ENCODE measurements at regions not wholly inside any gene's neighbourhood (a gene's known extent, or its start where the extent isn't known, plus 50 kb on each side); places are given as distances from the start of the nearest gene placed in this dataset.

DNA sequence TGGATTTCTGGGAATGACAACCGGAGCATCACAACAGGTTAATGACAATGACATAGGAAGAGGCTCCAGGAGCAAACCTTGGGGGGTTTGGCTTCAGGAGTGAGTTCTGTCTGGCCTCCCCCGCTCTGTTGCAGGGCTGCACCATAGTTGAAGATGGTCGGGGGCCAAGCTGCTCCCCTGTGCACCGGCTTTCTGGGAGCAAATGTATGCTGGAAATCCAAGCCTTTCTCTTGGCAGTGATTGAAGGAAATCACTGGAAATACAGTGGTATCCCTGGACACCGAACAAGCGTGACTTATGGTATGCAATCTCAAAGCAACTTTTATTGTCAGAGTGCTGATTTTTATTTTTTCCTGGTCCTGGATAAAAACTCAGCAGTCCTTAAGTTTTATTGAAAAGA lies 251.9 kb upstream of the ZNF32 start:
- no peak overlapping the region for H3K4me3 Mint-ChIP-seq
- no peak overlapping the region for H3K27ac Mint-ChIP-seq
- peaks cover 4% of the 10 kb centered on the region for H3K27me3 Mint-ChIP-seq
- H3K9me3 Mint-ChIP-seq: no peaks in the 10 kb centered on the region
- no peaks in the 10 kb centered on the region for H3K36me3 Mint-ChIP-seq (ENCODE audit: low read depth)
- no peaks in the 10 kb centered on the region for H3K4me1 Mint-ChIP-seq
- no peak for ATAC-seq (replicated peaks)

DNA sequence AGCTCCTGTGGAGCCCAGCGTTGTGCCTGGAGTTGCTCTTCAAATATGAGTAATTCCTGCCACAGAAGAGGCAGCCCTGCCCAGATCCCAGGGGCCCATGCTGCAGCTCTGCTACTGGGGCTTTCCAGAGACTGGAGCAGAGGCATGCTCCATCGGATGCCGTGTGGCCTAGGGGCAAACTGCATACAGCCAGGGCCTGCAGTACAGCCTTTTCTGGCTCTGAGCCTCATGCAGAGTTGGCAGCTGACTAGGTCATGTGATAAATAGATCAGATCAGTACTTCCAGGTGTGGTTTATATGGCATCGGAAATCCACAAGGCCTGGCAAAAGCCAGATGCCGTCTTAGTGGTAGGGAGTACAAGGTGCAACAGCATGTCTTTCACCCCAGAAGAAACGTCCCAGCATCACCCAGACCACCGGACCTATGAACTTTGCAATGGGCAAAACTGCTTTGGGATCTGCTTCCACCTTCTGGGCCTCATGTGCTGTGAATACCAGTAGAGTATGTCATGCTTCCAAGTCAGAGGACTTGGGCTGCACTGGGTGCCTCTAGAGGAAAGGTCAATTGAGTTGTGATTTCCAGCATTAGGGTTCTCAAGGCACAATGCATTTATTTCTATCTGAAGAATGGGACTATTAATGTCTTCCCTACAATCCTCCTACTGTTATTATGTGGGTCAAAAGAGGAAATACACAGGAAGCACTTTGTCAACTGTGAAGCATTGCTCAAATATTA lies 250.7 kb upstream of the ZNF32 start:
- H3K4me1 Mint-ChIP-seq: no peaks in the 10 kb centered on the region

DNA sequence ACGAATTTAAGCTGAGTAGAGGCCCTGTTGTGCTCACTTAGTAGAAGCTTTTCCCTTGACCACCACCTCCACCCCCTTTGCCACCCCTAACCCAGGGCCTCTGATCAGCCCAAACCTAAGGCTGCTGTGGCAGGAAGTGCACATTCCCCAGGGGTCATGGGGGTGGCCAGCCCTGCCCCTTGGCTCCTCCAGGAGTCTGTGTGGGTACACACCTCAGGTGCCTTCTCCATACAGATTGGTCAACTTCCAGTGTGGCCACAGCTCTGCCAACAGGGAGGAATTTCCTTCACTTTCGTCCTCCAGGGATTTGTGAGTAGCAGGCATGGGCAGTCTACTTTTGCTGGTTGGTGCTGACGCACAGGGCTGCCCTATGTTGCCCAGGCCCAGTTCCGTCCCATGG lies 249.9 kb upstream of the ZNF32 start:
- no peak overlapping the region for H3K27ac Mint-ChIP-seq

More for the DNA sequence above, 250.7 kb upstream of the ZNF32 start:
- H3K36me3 Mint-ChIP-seq (ENCODE audit: low read depth): no peaks in the 10 kb centered on the region
- H3K9me3 Mint-ChIP-seq: no peaks in the 10 kb centered on the region
- H3K27me3 Mint-ChIP-seq: peaks cover 7% of the 10 kb centered on the region
- H3K27ac Mint-ChIP-seq: no peak overlapping the region
- no peak overlapping the region for H3K4me3 Mint-ChIP-seq
- no peak for ATAC-seq (replicated peaks)

DNA sequence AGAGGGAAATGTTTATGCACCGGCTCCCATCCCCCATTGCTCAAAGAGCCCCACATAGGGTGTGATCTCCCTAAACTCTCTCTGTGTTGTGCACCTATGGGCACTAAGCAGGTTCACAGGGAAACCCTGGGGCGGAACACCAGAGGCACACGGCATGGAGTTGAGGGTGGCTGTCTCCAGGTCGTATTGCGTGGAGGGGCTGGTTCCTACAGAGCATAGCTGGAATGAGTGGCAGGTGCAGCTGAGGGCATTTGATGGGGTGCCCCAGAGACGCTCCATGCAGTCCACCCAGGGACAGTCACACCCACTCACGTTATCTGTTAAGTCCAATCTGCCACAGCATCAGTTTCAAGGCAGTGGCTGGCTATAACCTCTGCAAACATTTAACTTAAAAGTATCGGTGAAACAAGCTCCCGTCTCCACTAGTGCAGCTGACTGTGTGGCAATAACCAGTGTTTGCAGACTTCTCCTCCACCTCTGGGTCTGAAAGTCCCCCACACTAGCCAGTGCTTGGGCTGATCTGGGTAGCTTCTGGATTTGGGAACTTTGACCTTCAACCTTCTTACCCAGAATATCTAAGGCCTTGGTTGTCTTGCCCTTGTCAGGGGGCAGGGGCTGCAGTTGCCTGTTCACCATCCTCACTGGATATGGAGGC lies 249.2 kb upstream of the ZNF32 start:
- peaks cover 9% of the 10 kb centered on the region for H3K27me3 Mint-ChIP-seq
- no peak overlapping the region for H3K4me3 Mint-ChIP-seq
- no peaks in the 10 kb centered on the region for H3K36me3 Mint-ChIP-seq (ENCODE audit: low read depth)
- no peak for ATAC-seq (replicated peaks)
- no peak overlapping the region for H3K27ac Mint-ChIP-seq
- no peaks in the 10 kb centered on the region for H3K4me1 Mint-ChIP-seq
- no peaks in the 10 kb centered on the region for H3K9me3 Mint-ChIP-seq

More for the DNA sequence above, 249.9 kb upstream of the ZNF32 start:
- Mint-ChIP-seq H3K9me3 (no peaks in the 10 kb centered on the region), H3K4me3 (no peak overlapping the region), H3K27me3 (peaks cover 9% of the 10 kb centered on the region), H3K36me3 (ENCODE audit: low read depth) (no peaks in the 10 kb centered on the region), H3K4me1 (no peaks in the 10 kb centered on the region)
- ATAC-seq (replicated peaks): no peak

DNA sequence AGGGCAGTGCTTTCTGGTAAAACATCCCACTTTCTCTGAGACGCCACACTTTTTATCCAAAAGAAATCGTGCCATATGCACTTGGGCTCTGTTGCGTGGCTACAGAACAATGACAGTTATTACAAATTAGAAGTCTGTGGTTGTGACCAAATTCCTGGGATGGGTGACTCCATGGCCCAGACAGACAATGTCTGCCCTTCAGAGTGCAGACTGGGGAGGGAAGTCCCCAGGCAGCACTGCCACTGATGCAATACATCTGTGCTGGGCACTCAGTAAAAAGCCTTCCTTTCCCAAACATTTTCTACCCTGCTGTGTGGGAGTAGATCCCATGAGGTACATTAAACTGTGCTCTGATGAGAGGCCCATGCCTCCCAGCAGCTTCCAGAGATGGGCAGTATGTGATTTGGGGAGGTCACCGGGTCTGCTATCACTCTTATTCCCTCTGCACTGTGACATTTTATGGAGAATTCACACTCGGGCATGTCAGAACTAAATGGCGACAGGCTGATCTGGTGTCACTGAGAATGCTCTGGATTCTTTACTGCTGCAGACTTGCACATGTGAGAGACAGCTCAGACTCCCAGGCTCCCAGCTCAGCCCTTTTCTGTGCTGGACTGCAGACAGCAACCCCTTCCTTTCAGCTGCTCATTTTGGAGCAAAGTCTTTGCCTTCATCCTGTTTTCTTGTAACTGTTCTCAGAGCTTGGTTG lies 243.5 kb upstream of the ZNF32 start:
- H3K27ac Mint-ChIP-seq: no peak overlapping the region
- H3K36me3 Mint-ChIP-seq (ENCODE audit: low read depth): no peaks in the 10 kb centered on the region
- H3K27me3 Mint-ChIP-seq: peaks cover 14% of the 10 kb centered on the region

DNA sequence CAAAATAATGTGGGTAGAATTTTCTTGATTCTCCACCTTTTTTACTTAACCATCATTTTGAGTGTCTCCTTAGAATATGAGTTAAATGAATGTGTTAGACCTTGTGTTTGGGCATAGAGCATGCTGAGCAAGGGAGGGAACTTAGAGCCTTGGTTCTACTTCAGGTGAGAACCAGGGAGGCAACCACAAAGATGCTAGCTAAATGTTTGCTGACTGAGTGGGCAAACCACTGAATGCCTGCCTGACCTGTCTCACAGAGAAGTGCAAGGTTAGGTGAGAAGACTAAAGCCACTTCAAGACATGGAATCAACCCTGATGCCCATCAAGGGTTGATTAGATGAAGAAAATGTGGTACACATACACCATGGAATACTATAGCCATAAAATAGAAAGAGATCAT lies 242.6 kb upstream of the ZNF32 start:
- ATAC-seq (replicated peaks): no peak
- H3K4me1 Mint-ChIP-seq: no peaks in the 10 kb centered on the region
- no peak overlapping the region for H3K4me3 Mint-ChIP-seq
- no peaks in the 10 kb centered on the region for H3K9me3 Mint-ChIP-seq
- no peak overlapping the region for H3K27ac Mint-ChIP-seq
- H3K27me3 Mint-ChIP-seq: peaks cover 10% of the 10 kb centered on the region
- no peaks in the 10 kb centered on the region for H3K36me3 Mint-ChIP-seq (ENCODE audit: low read depth)

More for the DNA sequence above, 243.5 kb upstream of the ZNF32 start:
- no peak overlapping the region for H3K4me3 Mint-ChIP-seq
- no peak for ATAC-seq (replicated peaks)
- H3K4me1 Mint-ChIP-seq: no peaks in the 10 kb centered on the region
- no peaks in the 10 kb centered on the region for H3K9me3 Mint-ChIP-seq

DNA sequence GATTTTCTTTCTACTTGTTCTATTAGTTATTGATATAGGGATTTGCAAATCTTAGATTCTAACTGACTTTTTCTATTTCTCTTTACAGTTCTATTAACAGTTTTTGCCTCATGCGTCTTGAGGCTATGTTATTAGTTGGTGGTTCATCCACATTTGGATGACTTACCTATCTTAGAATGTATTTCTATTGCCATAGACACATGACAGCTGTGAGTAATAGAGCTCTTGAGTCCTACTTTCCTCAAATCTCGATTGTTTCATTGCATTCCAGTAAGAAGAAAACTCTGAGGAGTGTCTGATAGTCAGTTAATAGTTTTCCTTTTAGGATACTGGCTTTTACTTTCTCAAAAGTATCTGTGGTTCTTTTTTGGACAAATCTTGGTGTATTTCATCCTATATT lies 241.4 kb upstream of the ZNF32 start:
- Mint-ChIP-seq H3K4me1 (no peaks in the 10 kb centered on the region), H3K9me3 (no peaks in the 10 kb centered on the region), H3K4me3 (no peak overlapping the region)

DNA sequence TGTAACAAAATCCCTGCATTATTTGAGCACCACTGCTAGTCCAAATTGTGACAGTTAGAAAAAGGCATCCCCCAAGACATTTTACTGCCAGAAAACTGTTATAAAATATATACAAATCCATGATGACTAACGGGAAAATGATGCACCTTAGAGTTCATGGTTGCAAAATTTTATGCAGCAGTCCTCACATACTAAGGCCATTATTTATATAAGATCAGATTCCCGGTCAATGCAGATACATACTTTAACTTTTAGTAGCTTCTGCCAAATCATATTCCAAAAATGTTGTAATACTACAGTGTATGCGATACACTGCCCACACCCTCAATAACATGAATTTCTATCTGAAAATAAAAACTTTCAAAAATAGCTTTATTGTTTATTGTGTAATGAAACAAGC lies 239.9 kb upstream of the ZNF32 start:
- Mint-ChIP-seq H3K9me3 (no peaks in the 10 kb centered on the region), H3K27me3 (peaks cover 5% of the 10 kb centered on the region), H3K27ac (no peak overlapping the region), H3K4me3 (no peak overlapping the region), H3K4me1 (no peaks in the 10 kb centered on the region), H3K36me3 (ENCODE audit: low read depth) (no peaks in the 10 kb centered on the region)
- no peak for ATAC-seq (replicated peaks)

More for the DNA sequence above, 241.4 kb upstream of the ZNF32 start:
- H3K27me3 Mint-ChIP-seq: peaks cover 10% of the 10 kb centered on the region
- no peak overlapping the region for H3K27ac Mint-ChIP-seq
- no peak for ATAC-seq (replicated peaks)
- no peaks in the 10 kb centered on the region for H3K36me3 Mint-ChIP-seq (ENCODE audit: low read depth)

DNA sequence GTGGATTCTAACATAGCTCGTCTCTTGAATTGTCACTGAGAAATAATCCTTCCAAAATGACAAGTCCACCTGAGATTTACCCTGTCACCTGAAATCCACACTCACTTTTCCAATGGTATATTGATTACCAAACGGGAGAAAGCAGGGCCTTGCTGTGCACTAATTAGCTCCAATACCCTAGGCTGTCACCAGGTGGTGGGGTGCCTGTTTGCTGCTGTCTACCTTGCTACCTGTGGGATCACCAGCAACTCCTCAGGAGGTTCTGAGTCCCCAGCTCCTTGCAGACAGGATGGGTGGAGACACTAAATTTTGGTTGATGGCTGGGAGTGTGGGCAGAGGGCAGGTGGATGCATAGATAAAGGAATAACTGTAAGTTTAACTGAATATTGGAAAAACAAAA lies 237.2 kb upstream of the ZNF32 start:
- no peak for ATAC-seq (replicated peaks)
- H3K4me3 Mint-ChIP-seq: no peak overlapping the region
- H3K27me3 Mint-ChIP-seq: peaks cover 4% of the 10 kb centered on the region
- no peaks in the 10 kb centered on the region for H3K36me3 Mint-ChIP-seq (ENCODE audit: low read depth)
- no peaks in the 10 kb centered on the region for H3K4me1 Mint-ChIP-seq
- no peaks in the 10 kb centered on the region for H3K9me3 Mint-ChIP-seq
- no peak overlapping the region for H3K27ac Mint-ChIP-seq

DNA sequence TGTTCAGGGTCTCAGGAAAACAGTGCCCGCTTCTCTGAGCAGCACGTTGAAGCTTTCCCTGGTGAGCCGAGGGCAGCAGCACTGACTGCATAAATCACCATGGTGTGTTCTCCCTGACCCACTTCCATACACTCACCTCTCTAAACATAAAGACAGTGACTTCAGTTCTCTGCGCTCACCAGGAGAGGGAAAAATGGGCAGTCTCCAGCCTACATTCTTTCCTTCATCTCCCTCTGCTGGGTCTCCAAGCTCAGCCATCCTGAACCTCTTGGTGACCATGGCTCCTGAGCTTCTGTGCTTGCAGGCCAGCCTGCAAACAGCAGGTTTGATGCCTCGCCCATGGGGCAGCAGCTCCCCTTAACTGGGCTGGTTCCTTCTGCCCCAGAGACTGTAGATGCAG lies 236.6 kb upstream of the ZNF32 start:
- H3K9me3 Mint-ChIP-seq: no peaks in the 10 kb centered on the region
- H3K27ac Mint-ChIP-seq: no peak overlapping the region

DNA sequence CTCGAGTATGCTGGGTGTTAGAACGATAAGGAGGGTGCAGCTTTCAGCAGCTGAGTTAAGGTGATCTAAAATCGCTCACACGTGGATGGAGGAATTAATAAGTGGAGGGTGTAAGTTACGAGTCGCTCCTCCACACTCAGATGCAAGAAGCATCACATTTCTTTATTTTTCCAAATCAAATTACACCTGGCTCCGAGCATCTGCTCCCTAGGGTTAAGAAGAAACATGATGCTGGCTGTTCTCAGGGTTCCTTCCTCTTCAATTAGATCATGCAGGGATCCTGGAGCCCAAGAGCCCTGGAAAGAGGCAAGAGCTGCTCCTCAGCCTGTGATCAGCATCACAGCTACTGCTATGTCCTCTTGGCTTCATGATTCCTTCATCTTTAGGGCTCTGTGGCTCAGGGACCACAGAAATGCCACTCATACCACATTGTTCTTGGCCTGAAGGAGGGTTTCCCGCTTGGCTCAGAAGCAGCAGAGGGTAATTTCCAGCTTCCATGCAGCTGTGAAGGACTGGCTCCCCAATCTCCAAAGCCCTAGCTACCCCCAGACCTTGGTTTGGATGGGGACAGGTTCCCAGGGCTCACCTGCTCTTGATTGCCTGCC lies 235.9 kb upstream of the ZNF32 start:
- Mint-ChIP-seq H3K36me3 (ENCODE audit: low read depth) (no peaks in the 10 kb centered on the region), H3K4me1 (no peaks in the 10 kb centered on the region), H3K9me3 (no peaks in the 10 kb centered on the region), H3K27ac (no peak overlapping the region), H3K27me3 (no peaks in the 10 kb centered on the region), H3K4me3 (no peak overlapping the region)
- ATAC-seq (replicated peaks): no peak

More for the DNA sequence above, 236.6 kb upstream of the ZNF32 start:
- no peaks in the 10 kb centered on the region for H3K4me1 Mint-ChIP-seq
- H3K4me3 Mint-ChIP-seq: no peak overlapping the region
- ATAC-seq (replicated peaks): no peak
- H3K27me3 Mint-ChIP-seq: no peaks in the 10 kb centered on the region
- no peaks in the 10 kb centered on the region for H3K36me3 Mint-ChIP-seq (ENCODE audit: low read depth)

DNA sequence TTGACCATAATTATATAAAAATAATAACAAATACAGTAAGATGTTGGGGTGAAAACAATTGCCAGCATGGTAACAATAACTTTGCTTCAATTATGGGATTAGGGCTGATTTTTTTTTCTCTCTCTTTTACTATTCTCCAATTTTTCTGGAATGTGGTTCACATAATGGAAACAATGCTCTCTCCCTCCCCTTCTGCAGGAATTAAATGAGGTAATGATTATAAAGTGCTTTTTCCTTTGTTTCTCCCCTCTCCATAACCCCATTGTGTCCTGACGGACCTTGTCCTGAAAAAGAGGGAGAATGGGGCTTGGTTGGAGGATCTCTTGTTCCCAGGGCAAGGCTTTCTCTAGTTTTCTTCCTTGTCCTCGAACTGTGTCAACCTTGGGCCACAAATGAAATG lies 234.0 kb upstream of the ZNF32 start:
- no peak overlapping the region for H3K4me3 Mint-ChIP-seq
- no peak overlapping the region for H3K27ac Mint-ChIP-seq
- H3K36me3 Mint-ChIP-seq (ENCODE audit: low read depth): no peaks in the 10 kb centered on the region
- no peaks in the 10 kb centered on the region for H3K4me1 Mint-ChIP-seq
- H3K27me3 Mint-ChIP-seq: no peaks in the 10 kb centered on the region
- no peaks in the 10 kb centered on the region for H3K9me3 Mint-ChIP-seq
- no peak for ATAC-seq (replicated peaks)

DNA sequence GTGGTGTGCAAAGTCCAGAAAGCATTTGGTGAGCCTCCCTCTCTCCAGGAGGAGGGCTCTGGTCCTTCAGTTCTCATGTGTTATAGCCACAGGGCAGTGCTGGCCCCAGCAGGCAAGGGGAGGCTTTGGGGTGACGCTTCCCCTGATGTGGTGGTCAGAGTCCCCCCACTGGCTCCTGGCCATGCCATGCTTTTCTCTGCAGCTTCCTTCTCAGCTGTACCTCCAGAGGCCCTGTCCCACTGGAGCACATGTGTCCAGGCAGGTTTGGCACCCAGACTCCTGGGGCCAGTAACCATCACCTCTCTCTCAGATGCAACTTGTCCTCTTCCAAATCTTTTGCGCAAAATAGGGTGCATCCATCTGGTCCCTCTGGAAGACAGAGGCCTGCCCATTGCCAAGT lies 233.0 kb upstream of the ZNF32 start:
- no peaks in the 10 kb centered on the region for H3K9me3 Mint-ChIP-seq
- H3K4me3 Mint-ChIP-seq: no peak overlapping the region
- H3K4me1 Mint-ChIP-seq: no peaks in the 10 kb centered on the region
- ATAC-seq (replicated peaks): no peak
- no peaks in the 10 kb centered on the region for H3K36me3 Mint-ChIP-seq (ENCODE audit: low read depth)
- no peak overlapping the region for H3K27ac Mint-ChIP-seq
- no peaks in the 10 kb centered on the region for H3K27me3 Mint-ChIP-seq

DNA sequence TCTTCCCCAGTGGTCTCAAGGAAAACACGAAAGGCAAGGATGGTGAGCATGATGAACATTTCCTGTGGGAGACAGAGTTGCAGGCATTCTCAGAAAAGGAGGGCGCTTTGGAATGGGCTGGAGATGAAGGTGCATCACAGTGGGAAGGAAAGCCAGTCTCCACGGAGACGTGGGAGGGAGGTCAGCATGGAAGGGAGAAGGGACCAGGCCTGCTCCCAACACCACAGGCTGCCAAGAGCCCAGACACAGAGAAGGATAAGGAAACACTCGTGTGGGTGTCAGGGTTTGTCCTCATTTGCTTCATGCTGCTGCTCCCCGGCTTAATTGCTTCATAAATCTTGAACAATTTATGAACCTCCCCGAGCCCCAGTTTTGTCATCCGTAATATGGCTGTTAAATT lies 231.5 kb upstream of the ZNF32 start:
- Mint-ChIP-seq H3K27me3 (no peaks in the 10 kb centered on the region), H3K4me1 (no peaks in the 10 kb centered on the region), H3K4me3 (no peak overlapping the region), H3K27ac (no peak overlapping the region), H3K36me3 (ENCODE audit: low read depth) (no peaks in the 10 kb centered on the region), H3K9me3 (no peaks in the 10 kb centered on the region)
- ATAC-seq (replicated peaks): no peak

DNA sequence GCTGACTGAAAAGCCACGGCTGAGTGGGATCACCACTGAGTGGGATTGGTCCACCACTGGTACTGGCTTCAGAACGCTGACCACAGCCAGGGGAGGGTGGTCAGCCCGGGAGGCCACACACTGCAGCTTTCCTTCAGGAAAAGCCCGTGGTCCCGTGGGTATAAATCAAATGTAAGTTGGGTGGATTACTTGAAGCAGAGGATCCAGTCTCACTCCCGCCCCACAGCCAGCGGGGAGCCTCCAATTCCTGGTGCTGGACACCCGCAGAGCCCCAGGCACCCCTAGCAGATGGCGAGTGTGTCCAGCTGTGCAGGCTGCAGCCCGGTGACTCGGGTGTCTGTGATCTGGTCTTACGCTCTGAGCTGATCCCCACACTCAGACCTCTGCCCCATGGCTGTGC lies 231.1 kb upstream of the ZNF32 start:
- Mint-ChIP-seq H3K4me1 (no peaks in the 10 kb centered on the region), H3K9me3 (no peaks in the 10 kb centered on the region), H3K27ac (no peak overlapping the region), H3K4me3 (no peak overlapping the region), H3K27me3 (no peaks in the 10 kb centered on the region), H3K36me3 (ENCODE audit: low read depth) (no peaks in the 10 kb centered on the region)
- no peak for ATAC-seq (replicated peaks)

Measured in activated T-helper 17 cell treated with anti-CD3 and anti-CD28 coated beads, Interleukin-2, amount 50 U/mL, for 72 hours (primary cell).